Stimulated activated CD4-positive, alpha-beta T cell treated with anti-CD3 and anti-CD28 coated beads, Interleukin-1b, Interleukin-23, amount 100 ng/mL, for 24 hours (primary cell): ENCODE measurements at regions not wholly inside any gene's neighbourhood (a gene's known extent, or its start where the extent isn't known, plus 50 kb on each side); places are given as distances from the start of the nearest gene placed in this dataset.

ENCODE experiments used
- DNase-seq, 4 experiments: peaks; one replicate each; pipeline ENCODE4 v3.0.0-alpha.2; 2020; ENCODE audit warnings: low read depth in 4 of 4, low spot score in 1 of 4

GRCh38 chr16:52056259-52056658 is 490.7 kb downstream of the TOX3 start:
- DNase-seq = no peak

GRCh38 chr16:52055381-52055780 is 491.6 kb downstream of the TOX3 start:
- DNase-seq = no peak

GRCh38 chr16:52054326-52054725 is 492.6 kb downstream of the TOX3 start:
- no peak for DNase-seq

GRCh38 chr16:52052818-52053217 is 494.1 kb downstream of the TOX3 start:
- DNase-seq = no peak

GRCh38 chr16:52051414-52052172 is 495.4 kb downstream of the TOX3 start:
- no peak for DNase-seq

- no peak for DNase-seq
Measured at GRCh38 chr16:52050418-52050817, 496.5 kb downstream of the TOX3 start.

- DNase-seq = no peak
Measured at GRCh38 chr16:52035436-52035835, 511.5 kb downstream of the TOX3 start.

- DNase-seq = no peak
Measured at GRCh38 chr16:52034830-52035229, 512.1 kb downstream of the TOX3 start.

- DNase-seq = no peak
Measured at GRCh38 chr16:52033992-52034391, 513.0 kb downstream of the TOX3 start.

GRCh38 chr16:52022980-52023379 is 524.0 kb downstream of the TOX3 start:
- no peak for DNase-seq

GRCh38 chr16:52022177-52022576 is 524.8 kb downstream of the TOX3 start:
- DNase-seq = no peak

- no peak for DNase-seq
Measured at GRCh38 chr16:52016387-52016786, 530.6 kb downstream of the TOX3 start.

GRCh38 chr16:52005551-52005950 is 541.4 kb downstream of the TOX3 start:
- DNase-seq = no peak

- DNase-seq = no peak
Measured at GRCh38 chr16:52004343-52004742, 542.6 kb downstream of the TOX3 start.

GRCh38 chr16:52002026-52002425 is 544.9 kb downstream of the TOX3 start:
- DNase-seq = no peak

- DNase-seq = no peak
Measured at GRCh38 chr16:51996516-51996915, 550.4 kb downstream of the TOX3 start.

- no peak for DNase-seq
Measured at GRCh38 chr16:51994597-51994996, 552.3 kb downstream of the TOX3 start.

GRCh38 chr16:51989637-51990230 is 557.2 kb downstream of the TOX3 start:
- no peak for DNase-seq

- DNase-seq = no peak
Measured at GRCh38 chr16:51988977-51989376, 558.0 kb downstream of the TOX3 start.

- DNase-seq = no peak
Measured at GRCh38 chr16:51987519-51987918, 559.4 kb downstream of the TOX3 start.

- no peak for DNase-seq
Measured at GRCh38 chr16:51986717-51987116, 560.2 kb downstream of the TOX3 start.

- no peak for DNase-seq
Measured at GRCh38 chr16:51986301-51986700, 560.6 kb downstream of the TOX3 start.

- DNase-seq = no peak
Measured at GRCh38 chr16:51985126-51985525, 561.8 kb downstream of the TOX3 start.
